ENCODE measurements at regions not wholly inside any gene's neighbourhood (a gene's known extent, or its start where the extent isn't known, plus 50 kb on each side); places are given as distances from the start of the nearest gene placed in this dataset.
A peak's percentile ranks its signal among the peaks of the same experiment; 100 is the strongest.

GRCh38 chr16:85220125-85220839 lies 108.0 kb upstream of the CIBAR2 start:
- Mint-ChIP-seq H3K36me3 (ENCODE audit: low read depth) (no peaks in the 10 kb centered on the region), H3K4me3 (peak overlapping the region; percentile 74), H3K27me3 (ENCODE audit: low read depth, poor library complexity) (peaks cover 5% of the 10 kb centered on the region), H3K9me3 (no peaks in the 10 kb centered on the region), H3K4me1 (peaks cover 86% of the 10 kb centered on the region), H3K27ac (peak overlapping the region; percentile 88)
- TF ChIP-seq, protein P1, sequence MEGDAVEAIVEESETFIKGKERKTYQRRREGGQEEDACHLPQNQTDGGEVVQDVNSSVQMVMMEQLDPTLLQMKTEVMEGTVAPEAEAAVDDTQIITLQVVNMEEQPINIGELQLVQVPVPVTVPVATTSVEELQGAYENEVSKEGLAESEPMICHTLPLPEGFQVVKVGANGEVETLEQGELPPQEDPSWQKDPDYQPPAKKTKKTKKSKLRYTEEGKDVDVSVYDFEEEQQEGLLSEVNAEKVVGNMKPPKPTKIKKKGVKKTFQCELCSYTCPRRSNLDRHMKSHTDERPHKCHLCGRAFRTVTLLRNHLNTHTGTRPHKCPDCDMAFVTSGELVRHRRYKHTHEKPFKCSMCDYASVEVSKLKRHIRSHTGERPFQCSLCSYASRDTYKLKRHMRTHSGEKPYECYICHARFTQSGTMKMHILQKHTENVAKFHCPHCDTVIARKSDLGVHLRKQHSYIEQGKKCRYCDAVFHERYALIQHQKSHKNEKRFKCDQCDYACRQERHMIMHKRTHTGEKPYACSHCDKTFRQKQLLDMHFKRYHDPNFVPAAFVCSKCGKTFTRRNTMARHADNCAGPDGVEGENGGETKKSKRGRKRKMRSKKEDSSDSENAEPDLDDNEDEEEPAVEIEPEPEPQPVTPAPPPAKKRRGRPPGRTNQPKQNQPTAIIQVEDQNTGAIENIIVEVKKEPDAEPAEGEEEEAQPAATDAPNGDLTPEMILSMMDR (IDR thresholded peaks at IDR 0.05) = no peak
- DNase-seq = peak; percentile 79

DNA sequence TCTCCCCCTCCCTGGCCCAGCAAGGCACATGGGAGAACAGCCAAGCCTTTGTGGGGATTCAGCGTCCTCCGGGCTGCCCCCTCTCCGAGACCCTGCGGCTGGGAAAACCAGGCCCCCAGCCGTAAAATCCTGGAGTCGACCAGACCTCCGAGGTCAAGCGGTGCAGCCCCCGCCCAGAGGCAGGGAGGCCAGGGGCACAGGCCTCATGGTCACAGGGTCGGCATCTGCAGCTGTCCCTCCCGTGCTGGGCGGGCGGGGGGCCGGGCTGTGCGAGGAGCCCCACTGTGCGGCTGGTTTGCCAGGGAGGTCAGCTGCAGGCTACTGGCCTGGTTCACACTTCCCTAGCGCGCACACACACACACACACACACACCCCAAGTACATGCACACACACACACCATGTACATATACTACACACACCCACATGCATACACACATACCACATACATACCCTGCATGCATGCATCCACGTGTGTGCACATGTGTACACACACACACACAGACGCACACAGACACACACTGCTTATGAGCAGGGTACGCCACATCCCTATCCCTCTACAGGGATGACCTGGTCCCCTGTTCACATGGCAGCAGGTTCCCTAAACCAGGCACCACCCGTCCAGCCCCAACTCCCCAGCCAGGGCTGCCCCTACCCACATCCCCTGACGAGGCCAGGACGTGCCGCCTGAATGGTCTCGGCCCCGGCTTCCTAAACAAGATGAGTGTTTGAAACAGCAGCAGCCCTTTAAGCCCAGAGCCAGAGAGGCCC lies 108.9 kb upstream of the CIBAR2 start:
- Mint-ChIP-seq H3K27me3 (ENCODE audit: low read depth, poor library complexity) (peaks cover 5% of the 10 kb centered on the region), H3K4me3 (peak overlapping the region; percentile 59), H3K36me3 (ENCODE audit: low read depth) (no peaks in the 10 kb centered on the region), H3K27ac (peak overlapping the region; percentile 64), H3K4me1 (peaks cover 86% of the 10 kb centered on the region), H3K9me3 (no peaks in the 10 kb centered on the region)
- TF ChIP-seq, protein P1 (IDR thresholded peaks at IDR 0.05) = no peak
- peak; percentile 76 for DNase-seq

DNA sequence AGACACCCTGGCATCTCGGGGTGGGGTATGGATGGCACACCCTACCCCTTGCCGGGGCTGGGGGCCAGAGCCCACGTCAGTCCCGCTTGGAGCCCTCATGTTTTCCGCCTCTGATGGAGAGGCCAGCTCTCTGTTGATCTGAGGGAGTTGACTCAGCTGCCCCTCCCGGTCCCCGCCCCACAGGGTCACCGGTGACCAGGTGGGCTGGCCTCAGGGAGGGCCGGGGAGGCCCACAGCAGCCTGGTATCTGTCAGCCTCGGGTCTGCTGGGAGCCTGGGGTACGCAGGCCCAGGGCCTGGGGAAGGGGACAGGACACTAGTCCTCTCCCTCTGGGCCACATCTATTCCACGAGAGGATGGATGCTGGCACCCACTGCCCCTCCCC lies 109.5 kb upstream of the CIBAR2 start:
- peaks cover 5% of the 10 kb centered on the region for H3K27me3 Mint-ChIP-seq (ENCODE audit: low read depth, poor library complexity)
- H3K9me3 Mint-ChIP-seq = peaks cover under 1% of the 10 kb centered on the region
- H3K36me3 Mint-ChIP-seq (ENCODE audit: low read depth) = no peaks in the 10 kb centered on the region
- no peak overlapping the region for H3K27ac Mint-ChIP-seq
- H3K4me1 Mint-ChIP-seq = peaks cover 88% of the 10 kb centered on the region
- no peak for DNase-seq
- TF ChIP-seq, protein P1 (IDR thresholded peaks at IDR 0.05) = no peak
- no peak overlapping the region for H3K4me3 Mint-ChIP-seq

DNA sequence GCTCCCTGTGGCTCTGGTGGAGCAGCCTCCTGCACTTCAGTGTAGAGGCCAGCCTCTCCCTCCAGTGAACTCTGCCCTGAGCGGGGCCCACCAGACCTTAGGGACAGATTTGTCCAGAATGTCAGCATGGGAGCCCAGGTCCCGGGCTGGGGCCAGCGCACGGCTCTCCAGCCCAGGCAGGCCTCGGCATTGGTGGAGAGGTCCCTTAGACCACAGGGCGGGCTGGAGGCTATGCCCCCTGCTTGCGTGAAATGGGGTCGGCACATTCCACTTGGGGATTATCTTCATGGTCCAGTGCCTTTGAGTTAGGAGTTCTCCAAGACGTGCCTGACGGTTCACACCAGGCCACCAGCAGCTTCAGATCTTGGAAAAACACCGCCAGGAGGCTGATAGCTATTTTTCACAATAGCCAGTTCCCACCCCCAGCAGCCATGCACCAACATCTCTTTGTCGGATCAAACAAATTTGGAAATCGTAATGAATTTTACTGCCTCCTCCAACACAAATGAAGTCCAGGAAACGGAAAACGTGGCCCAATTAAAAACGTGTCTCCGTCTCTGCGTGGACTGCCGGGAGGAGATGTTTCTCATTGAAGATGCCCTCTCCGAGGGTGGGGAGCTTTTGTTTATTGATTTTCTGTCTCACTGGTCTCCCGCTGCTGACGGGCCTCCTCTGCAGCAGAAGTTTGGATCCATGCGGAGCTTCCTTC lies 110.0 kb upstream of the CIBAR2 start:
- Mint-ChIP-seq H3K4me3 (peak overlapping the region; percentile 59), H3K36me3 (ENCODE audit: low read depth) (no peaks in the 10 kb centered on the region), H3K4me1 (peaks cover 88% of the 10 kb centered on the region), H3K9me3 (peaks cover 4% of the 10 kb centered on the region), H3K27me3 (ENCODE audit: low read depth, poor library complexity) (peaks cover 8% of the 10 kb centered on the region), H3K27ac (peak overlapping the region; percentile 95)
- DNase-seq = peak; percentile 50
- TF ChIP-seq, protein P1 (IDR thresholded peaks at IDR 0.05) = no peak

DNA sequence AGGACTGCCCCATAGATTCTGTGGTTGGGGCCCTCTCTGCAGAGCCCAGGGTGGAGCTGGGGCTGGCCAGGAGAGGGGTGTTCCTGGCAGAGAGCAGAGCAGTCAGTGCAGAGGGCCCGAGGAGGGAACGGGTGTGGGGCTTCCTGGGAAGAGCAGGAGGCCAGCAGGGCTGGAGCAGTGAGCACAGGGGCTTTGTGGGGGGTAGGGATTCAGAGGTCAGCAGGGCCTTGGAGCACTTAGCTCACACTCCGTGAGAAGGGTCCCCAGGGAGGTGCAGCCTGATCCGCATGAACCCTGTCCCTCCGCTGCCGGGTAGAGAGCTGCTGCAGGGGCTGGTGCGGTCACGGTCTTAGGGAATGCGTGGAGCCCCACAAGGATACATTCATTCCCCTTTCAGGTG lies 113.0 kb upstream of the CIBAR2 start:
- TF ChIP-seq, protein P1 (IDR thresholded peaks at IDR 0.05) = no peak
- Mint-ChIP-seq H3K4me3 (peak overlapping the region; percentile 62), H3K4me1 (peaks cover 87% of the 10 kb centered on the region), H3K36me3 (ENCODE audit: low read depth) (no peaks in the 10 kb centered on the region), H3K9me3 (peaks cover 4% of the 10 kb centered on the region), H3K27me3 (ENCODE audit: low read depth, poor library complexity) (peaks cover 8% of the 10 kb centered on the region), H3K27ac (peak overlapping the region; percentile 91)
- peak; percentile 59 for DNase-seq

All from nephron progenitor cell (in vitro differentiated cells).